Aorta (tissue), 5 donors: ENCODE measurements at regions not wholly inside any gene's neighbourhood (a gene's known extent, or its start where the extent isn't known, plus 50 kb on each side); places are given as distances from the start of the nearest gene placed in this dataset.

Source experiments
- ATAC-seq: fragments of 200-7000 bp; cut with Tn5 transposase; one replicate; pipeline ENCODE4 v1.9.1; 2022; ENCODE audit warnings: moderate library complexity; ENCODE audit not compliant: low FRiP score
- DNase-seq, 2 donors: peaks; one replicate each; pipeline ENCODE4 v3.0.0-alpha.2; 2020
- H3K27ac ChIP-seq, 2 donors: one replicate each; pipeline ENCODE4 v1.5.1; 2013; ENCODE audit warnings: low read length in 2 of 2, mild to moderate bottlenecking in 2 of 2, moderate library complexity in 2 of 2, control low read depth in 1 of 2, inconsistent platforms in 1 of 2, low read depth in 1 of 2
- H3K27me3 ChIP-seq, 2 donors: one replicate each; pipeline ENCODE4 v1.6.1; 2013; ENCODE audit warnings: control low read depth in 1 of 2, low read length in 1 of 2, mild to moderate bottlenecking in 1 of 2, moderate library complexity in 1 of 2; ENCODE audit not compliant: insufficient read depth in 2 of 2, control insufficient read depth in 1 of 2
- H3K36me3 ChIP-seq, 2 donors: one replicate each; pipeline ENCODE4 v1.6.1; 2013; ENCODE audit warnings: control low read depth in 1 of 2, low read length in 1 of 2, mild to moderate bottlenecking in 1 of 2; ENCODE audit not compliant: insufficient read depth in 2 of 2, control insufficient read depth in 1 of 2
- H3K4me1 ChIP-seq, 2 donors: one replicate each; pipeline ENCODE4 v1.6.1; 2013; ENCODE audit warnings: low read length in 2 of 2, control low read depth in 1 of 2, mild to moderate bottlenecking in 1 of 2, moderate library complexity in 1 of 2; ENCODE audit not compliant: insufficient read depth in 2 of 2, control insufficient read depth in 1 of 2
- H3K4me3 ChIP-seq, 2 donors: one replicate each; pipeline ENCODE4 v1.5.1; 2013; ENCODE audit warnings: low read length in 2 of 2, control low read depth in 1 of 2, mild to moderate bottlenecking in 1 of 2
- H3K9me3 ChIP-seq: one replicate; pipeline ENCODE4 v1.6.1; 2013; ENCODE audit warnings: mild to moderate bottlenecking, low read length; ENCODE audit not compliant: control insufficient read depth
- whole genome bisulfite sequencing, 2 donors: extraction: QIAGEN DNeasy Blood & Tissue Kit; methylation state at CpG; one replicate each; pipeline ENCODE4 v1.1.7; 2013; 5-methylcytosine and 5-hydroxymethylcytosine counted together
- intact Hi-C, 2 donors: fragments of 100-400 bp; cut with DNase I; formaldehyde crosslinking; loops; one replicate each; pipeline versions ENCODE4 v1.14.2 to v1.15.0; 2022
- donor health status: healthy with polysubstance abuse.
- donor health status: Bipolar disorder and iron deficiency.
- donor health status: DM: no; HTN: no; CAD: no.
- donor health status: DM: no; HTN: no; CAD: no.
- donor health status: DM: yes; HTN: yes; CAD: no.

- no peaks in the 10 kb centered on the region for H3K27me3 ChIP-seq
- no peaks in the 10 kb centered on the region for H3K9me3 ChIP-seq
- intact Hi-C loops: no loop called here
- no peak overlapping the region for H3K4me3 ChIP-seq
- no peaks in the 10 kb centered on the region for H3K36me3 ChIP-seq
- no peak overlapping the region for H3K27ac ChIP-seq
- 88 to 93% methylated on average over 15 to 18 of the region's 18 CpGs for WGBS, 2 donors
- no peak for ATAC-seq
- no peak for DNase-seq
- no peaks in the 10 kb centered on the region for H3K4me1 ChIP-seq
These were observed 50.1 kb upstream of the JPH3 start for GRCh38 chr16:87552072-87552718.

GRCh38 chr16:87551487-87551886 lies 50.8 kb upstream of the JPH3 start:
- DNase-seq (no peak), ATAC-seq (no peak)
- no peak overlapping the region for H3K27ac ChIP-seq
- WGBS, 2 donors: 81% methylated on average over 5 of the region's 5 CpGs
- no peaks in the 10 kb centered on the region for H3K36me3 ChIP-seq
- no peaks in the 10 kb centered on the region for H3K9me3 ChIP-seq
- intact Hi-C loops: loop anchor here (2.0 kb wide), 1 partner anchor 85 kb away; no protein-coding TSS in a partner anchor
- no peaks in the 10 kb centered on the region for H3K27me3 ChIP-seq
- no peak overlapping the region for H3K4me3 ChIP-seq
- no peaks in the 10 kb centered on the region for H3K4me1 ChIP-seq

- H3K4me3 ChIP-seq: no peak overlapping the region
- peak; percentile 63 for ATAC-seq
- no peak overlapping the region for H3K27ac ChIP-seq
- H3K4me1 ChIP-seq: no peaks in the 10 kb centered on the region
- H3K36me3 ChIP-seq: no peaks in the 10 kb centered on the region
- H3K9me3 ChIP-seq: no peaks in the 10 kb centered on the region
- intact Hi-C loops: loop anchor here (2.0 kb wide), 1 partner anchor 86 kb away; no protein-coding TSS in a partner anchor
- H3K27me3 ChIP-seq: no peaks in the 10 kb centered on the region
- DNase-seq: peak in 1 of 2 donors; percentile 88
- WGBS, 2 donors: 47 to 52% methylated on average over 28 of the region's 28 CpGs
These were observed 51.8 kb upstream of the JPH3 start for GRCh38 chr16:87550495-87550961.

- H3K27ac ChIP-seq: no peak overlapping the region
- H3K4me3 ChIP-seq: no peak overlapping the region
- no peaks in the 10 kb centered on the region for H3K9me3 ChIP-seq
- WGBS, 2 donors: 67 to 68% methylated on average over 34 of the region's 34 CpGs
- ATAC-seq (no peak), DNase-seq (peak in 1 of 2 donors; percentile 37)
- no peaks in the 10 kb centered on the region for H3K4me1 ChIP-seq
- intact Hi-C loops: loop anchor here (2.0 to 10.0 kb wide), 2 partner anchors 87 to 155 kb away; partner anchors contain the start of gene MAP1LC3B (in 1 of the 2)
- no peaks in the 10 kb centered on the region for H3K36me3 ChIP-seq
- no peaks in the 10 kb centered on the region for H3K27me3 ChIP-seq
These were observed 52.4 kb upstream of the JPH3 start for GRCh38 chr16:87549627-87550494.

GRCh38 chr16:87548046-87548445 lies 54.3 kb upstream of the JPH3 start:
- no peak overlapping the region for H3K4me3 ChIP-seq
- WGBS, 2 donors: 15 to 21% methylated on average over 3 of the region's 3 CpGs
- no peaks in the 10 kb centered on the region for H3K9me3 ChIP-seq
- intact Hi-C loops: loop anchor here in 1 of 2 donors (10.0 kb wide), 1 partner anchor 153 kb away; the partner anchor contains the start of gene MAP1LC3B
- DNase-seq (peak in 1 of 2 donors; percentile 27), ATAC-seq (no peak)
- H3K27ac ChIP-seq: no peak overlapping the region
- no peaks in the 10 kb centered on the region for H3K4me1 ChIP-seq
- H3K27me3 ChIP-seq: no peaks in the 10 kb centered on the region
- H3K36me3 ChIP-seq: no peaks in the 10 kb centered on the region

GRCh38 chr16:87543436-87544191 lies 50.8 kb upstream of the ZCCHC14 start:
- Histone ChIP-seq H3K9me3 (no peaks in the 10 kb centered on the region), H3K27ac (no peak overlapping the region), H3K4me3 (no peak overlapping the region), H3K4me1 (no peaks in the 10 kb centered on the region), H3K36me3 (no peaks in the 10 kb centered on the region), H3K27me3 (no peaks in the 10 kb centered on the region)
- 55 to 76% methylated on average over 28 of the region's 28 CpGs for WGBS, 2 donors
- intact Hi-C loops: loop anchor here (2.0 to 10.0 kb wide), 4 partner anchors 51 to 151 kb away; partner anchors contain the start of genes MAP1LC3B (in 2 of the 2) and ZCCHC14 (in 1 of the 2)
- ATAC-seq: no peak
- peak; percentile 42 to 85 for DNase-seq

- no peaks in the 10 kb centered on the region for H3K9me3 ChIP-seq
- H3K4me1 ChIP-seq: no peaks in the 10 kb centered on the region
- intact Hi-C loops: loop anchor here (2.0 to 10.0 kb wide), 4 partner anchors 50 to 150 kb away; partner anchors contain the start of genes MAP1LC3B (in 2 of the 2) and ZCCHC14 (in 1 of the 2)
- no peaks in the 10 kb centered on the region for H3K36me3 ChIP-seq
- H3K27me3 ChIP-seq: no peaks in the 10 kb centered on the region
- 90 to 91% methylated on average over 17 of the region's 17 CpGs for WGBS, 2 donors
- no peak overlapping the region for H3K4me3 ChIP-seq
- DNase-seq (peak in 1 of 2 donors; percentile 34), ATAC-seq (no peak)
- H3K27ac ChIP-seq: no peak overlapping the region
These were observed 49.8 kb upstream of the ZCCHC14 start for GRCh38 chr16:87542531-87543102.
